ENCODE measurements at regions not wholly inside any gene's neighbourhood (a gene's known extent, or its start where the extent isn't known, plus 50 kb on each side); places are given as distances from the start of the nearest gene placed in this dataset.
"Not testable (repeated sequence)": the region's sequence is repeated elsewhere in the genome, so short reads cannot be mapped to it uniquely, and the experiment has no call there.

DNA sequence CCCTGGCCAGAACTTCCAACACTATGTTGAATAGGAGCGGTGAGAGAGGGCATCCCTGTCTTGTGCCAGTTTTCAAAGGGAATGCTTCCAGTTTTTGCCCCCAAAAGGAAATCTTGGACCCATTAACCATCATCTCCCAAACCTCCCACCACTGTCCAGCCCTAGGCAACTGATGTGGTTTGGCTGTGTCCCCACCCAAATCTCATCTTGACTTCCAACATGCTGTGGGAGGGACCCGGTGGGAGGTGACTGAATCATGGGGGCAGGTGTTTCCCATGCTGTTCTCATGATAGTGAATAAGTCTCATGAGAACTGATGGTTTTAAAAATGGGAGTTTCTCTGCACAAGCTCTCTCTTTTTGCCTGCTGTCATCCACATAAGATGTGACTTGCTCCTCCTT, 119.1 kb upstream of the RMDN2 start:
- DNase-seq: not testable (repeated sequence)

DNA sequence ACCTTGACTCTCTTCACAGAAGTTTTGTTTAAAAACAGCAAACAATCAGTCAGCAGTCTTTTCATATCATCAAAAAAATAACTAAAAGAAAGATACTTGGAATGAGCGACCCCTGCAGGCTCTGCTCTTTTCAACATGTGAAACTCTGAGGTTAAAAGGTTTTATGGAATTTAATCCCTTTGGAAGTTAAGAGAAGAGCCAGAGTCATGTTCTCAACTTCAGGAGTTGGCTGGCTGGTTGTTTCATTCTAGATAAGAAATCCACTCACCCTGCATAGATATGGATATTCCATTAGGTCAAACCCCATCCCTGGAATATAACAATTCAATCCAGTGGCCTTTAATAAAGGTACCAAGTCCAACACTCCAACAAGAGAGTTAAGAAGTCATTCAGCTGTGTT, 115.6 kb upstream of the RMDN2 start:
- DNase-seq: no peak

GRCh38 chr2:37809931-37810570, 115.0 kb upstream of the RMDN2 start:
- DNase-seq: no peak

GRCh38 chr2:37812414-37812813, 112.7 kb upstream of the RMDN2 start:
- DNase-seq: no peak

GRCh38 chr2:37812941-37813730, 112.0 kb upstream of the RMDN2 start:
- no peak for DNase-seq

- no peak for DNase-seq
These were observed 109.1 kb upstream of the RMDN2 start for GRCh38 chr2:37816036-37816435.

DNA sequence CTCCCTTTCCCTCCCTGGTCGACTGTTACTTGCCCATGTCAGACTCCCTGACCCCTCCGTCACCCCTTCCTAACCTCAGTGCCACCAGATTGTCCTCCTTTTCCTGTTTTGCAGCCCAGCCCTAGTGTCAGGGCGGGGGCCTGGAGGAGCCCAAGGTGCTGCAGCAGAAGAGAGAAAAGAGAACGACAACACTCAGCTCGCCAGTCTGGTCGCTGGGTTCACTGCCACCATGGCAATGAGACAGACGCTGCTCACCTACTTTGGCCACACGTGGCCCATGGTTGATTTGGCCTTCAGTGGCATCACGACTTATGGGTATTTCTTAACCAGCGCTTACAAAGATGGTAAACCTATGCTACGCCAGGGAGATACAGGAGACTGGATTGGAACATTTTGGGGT, 108.4 kb upstream of the RMDN2 start:
- DNase-seq: no peak

DNA sequence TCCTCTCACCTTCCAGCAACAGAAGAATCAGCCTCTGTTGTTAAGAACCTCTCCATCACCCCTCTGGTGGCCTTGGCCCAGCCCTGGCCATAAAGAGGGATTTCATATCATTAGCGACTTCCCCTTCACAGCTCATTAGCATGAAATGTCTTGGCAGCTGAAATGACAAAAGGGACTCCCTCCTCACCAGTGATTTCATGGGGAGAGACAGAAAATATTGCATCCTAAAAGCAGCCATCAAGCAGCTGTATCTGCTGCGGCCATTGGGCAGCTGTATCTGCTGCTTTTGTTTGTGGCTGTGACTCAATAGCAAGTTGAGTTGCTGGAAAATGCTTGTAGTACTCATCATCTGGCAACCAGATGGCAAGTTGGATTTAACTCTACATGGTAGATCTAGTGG, 105.9 kb upstream of the RMDN2 start:
- DNase-seq: peak; percentile 40

DNA sequence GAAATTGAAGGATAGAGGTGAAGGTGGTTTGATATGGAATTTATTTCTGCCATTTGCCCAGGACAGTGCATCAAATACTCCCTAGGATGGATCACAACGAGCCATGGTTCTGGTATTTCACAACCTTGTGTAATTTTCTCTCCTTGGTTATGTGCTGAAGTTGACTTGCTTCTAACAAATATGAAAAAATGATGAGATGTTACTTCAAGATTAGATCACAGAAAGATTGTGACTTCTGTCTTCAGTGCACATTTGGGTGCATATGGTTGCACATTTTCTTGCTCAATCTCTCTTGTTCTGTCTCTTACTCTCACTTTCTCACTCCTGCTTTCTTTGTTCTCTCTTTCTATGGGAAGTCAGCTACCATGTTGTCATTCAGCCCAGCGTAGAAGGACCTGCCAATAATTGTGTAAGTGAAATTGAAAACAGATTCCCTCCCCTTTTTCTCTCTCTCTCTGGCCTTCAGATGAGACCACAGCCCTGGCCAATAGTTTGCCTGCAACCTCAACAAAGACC, 104.6 kb upstream of the RMDN2 start:
- DNase-seq: no peak

DNA sequence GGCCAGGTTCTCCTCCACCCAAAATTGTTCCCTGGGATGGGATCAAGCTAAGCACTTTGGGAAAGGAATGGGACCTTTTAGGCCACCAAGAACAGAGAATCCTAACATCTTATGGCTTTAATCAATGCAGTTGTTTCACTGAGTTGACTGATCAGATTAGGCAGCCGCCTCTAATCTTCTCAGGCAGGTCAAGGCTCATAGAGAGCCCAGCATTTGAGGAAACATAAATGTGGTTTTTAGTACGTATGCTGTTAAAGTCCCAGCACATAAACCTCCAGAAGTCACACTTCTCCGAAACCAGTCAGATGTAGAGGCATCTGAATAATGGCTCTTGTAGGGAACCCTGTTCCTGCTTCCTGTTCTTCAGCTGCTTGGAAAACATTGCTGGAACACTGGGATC, 99.5 kb upstream of the RMDN2 start:
- DNase-seq: no peak

GRCh38 chr2:37826611-37827010, 98.5 kb upstream of the RMDN2 start:
- no peak for DNase-seq

GRCh38 chr2:37827455-37827854, 97.6 kb upstream of the RMDN2 start:
- DNase-seq: no peak

- no peak for DNase-seq
These were observed 97.1 kb upstream of the RMDN2 start for GRCh38 chr2:37827911-37828511.

DNA sequence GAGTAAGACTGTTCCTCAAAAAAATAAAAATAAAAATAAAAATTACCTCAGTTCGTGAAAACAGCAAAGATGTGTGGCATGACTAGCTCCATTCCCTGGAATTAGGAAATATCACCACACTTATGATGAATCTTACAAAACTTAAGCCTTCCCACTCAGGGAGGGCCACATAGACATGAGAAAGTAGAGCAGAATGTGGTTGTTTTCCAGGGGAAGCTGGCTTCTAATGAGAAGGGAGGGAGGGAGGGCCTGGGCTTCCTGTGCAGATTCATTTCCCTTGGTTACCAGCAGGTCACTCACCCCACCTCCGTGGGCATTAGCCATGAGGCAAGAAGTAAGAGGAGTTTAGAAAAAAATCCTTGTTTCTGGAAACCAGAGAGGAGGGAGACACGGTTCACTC, 95.9 kb upstream of the RMDN2 start:
- DNase-seq: no peak

- DNase-seq: no peak
These were observed 95.3 kb upstream of the RMDN2 start for GRCh38 chr2:37829616-37830395.

DNA sequence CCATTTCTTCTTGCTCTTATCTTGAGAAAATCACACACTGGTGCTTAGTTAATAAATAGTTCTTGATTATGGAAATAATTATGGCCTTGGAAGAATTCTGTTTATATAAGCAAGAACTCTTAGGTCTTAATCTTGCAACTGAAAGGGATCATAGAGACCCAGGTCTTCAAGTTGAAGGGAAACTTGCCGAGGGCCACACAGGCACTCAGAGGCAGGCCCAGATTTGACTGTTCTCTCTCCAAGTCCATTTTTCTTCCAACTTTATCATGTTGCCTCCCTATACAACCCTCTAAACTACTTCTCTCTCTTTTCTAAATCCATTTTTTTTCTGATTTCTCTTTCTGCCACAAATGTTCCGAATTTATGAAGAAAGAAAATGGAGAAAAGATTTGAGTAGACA, 94.5 kb upstream of the RMDN2 start:
- no peak for DNase-seq

DNA sequence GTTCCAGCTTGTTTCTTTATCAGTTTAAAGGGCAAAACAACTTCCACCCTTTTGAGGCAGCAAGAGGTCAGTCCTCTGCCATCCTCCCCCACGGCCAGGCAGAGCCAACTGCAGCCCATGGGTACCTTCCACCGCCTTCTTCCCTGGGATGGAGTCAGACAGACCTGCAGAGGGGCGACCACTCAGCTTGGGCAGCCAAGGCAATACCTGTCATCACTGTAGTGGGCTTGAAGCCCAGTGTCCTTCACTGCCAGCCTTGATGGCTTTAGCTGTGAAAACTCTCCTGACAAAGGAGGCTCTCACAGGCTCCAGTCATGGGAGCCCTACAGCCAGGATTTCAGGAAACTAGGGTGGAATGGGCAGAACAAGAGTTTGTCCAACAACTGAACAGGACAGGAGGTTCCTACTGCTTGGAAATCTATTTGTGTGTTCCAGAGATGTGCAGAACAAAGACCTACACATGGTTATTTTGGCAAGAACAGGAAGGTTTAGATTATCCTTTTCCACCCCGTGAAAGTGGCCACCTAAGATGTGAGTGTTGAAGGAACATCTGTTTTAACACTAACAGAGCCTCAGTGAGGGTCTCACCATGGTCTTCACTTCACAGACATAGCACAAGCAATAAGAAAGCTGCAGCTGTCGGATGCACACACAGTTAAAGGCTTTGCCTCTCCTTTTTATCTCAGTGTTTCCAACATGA, 93.9 kb upstream of the RMDN2 start:
- no peak for DNase-seq

- DNase-seq: peak; percentile 63 to 73
These were observed 92.4 kb upstream of the RMDN2 start for GRCh38 chr2:37832590-37833197.

DNA sequence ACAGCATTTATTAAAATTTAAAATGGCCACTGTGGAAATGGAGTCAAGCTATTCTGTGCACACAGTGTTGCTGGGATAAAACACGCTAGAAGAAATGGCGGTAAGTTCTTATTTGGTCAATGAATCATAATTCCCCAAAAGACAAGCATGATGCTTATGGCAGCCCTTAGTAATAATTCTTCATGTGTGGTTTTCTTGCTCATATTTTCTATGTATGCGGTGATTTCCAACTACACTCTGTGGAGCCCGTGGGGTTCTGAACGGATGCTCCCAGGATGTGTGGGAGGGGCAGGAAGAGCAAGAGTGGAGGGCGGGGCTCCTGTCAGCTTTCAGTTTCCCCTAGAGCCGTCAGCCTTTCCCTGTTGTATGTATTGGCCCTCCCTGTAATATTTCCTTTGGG, 91.7 kb upstream of the RMDN2 start:
- DNase-seq: no peak

- no peak for DNase-seq
These were observed 88.8 kb upstream of the RMDN2 start for GRCh38 chr2:37836270-37836669.

- DNase-seq: no peak
These were observed 88.4 kb upstream of the RMDN2 start for GRCh38 chr2:37836711-37837110.

Data from right lung (tissue), 2 donors.